ENCODE measurements at regions not wholly inside any gene's neighbourhood (a gene's known extent, or its start where the extent isn't known, plus 50 kb on each side); places are given as distances from the start of the nearest gene placed in this dataset.

GRCh38 chr9:99601571-99602111, 220.0 kb upstream of the NR4A3 start:
- TF ChIP-seq POLR2AphosphoS5 (IDR thresholded peaks at IDR 0.05; ENCODE audit: low read depth, low read length) (no peak), POLR2A (IDR thresholded peaks at IDR 0.05; ENCODE audit: low read depth, low read length) (no peak), TAF1 (IDR thresholded peaks at IDR 0.05; ENCODE audit: low read depth, low read length) (no peak), PAX5 (IDR thresholded peaks at IDR 0.05; ENCODE audit: insufficient read depth, low read length, severe bottlenecking) (no peak), SPI1 (IDR thresholded peaks at IDR 0.05; ENCODE audit: low read depth, low read length) (no peak)

All from GM12891 (cell line).